Liver (tissue), 8 donors: ENCODE measurements at regions not wholly inside any gene's neighbourhood (a gene's known extent, or its start where the extent isn't known, plus 50 kb on each side); places are given as distances from the start of the nearest gene placed in this dataset.

Experiments used
- DNase-seq: peaks from one replicate; pipeline ENCODE4 v3.0.0-alpha.2; 2017; ENCODE audit warnings: low spot score
- H3K27ac ChIP-seq, 2 donors: one replicate each; pipeline ENCODE4 v1.7.0; 2013; ENCODE audit warnings: inconsistent platforms in 2 of 2, low read length in 2 of 2, control low read depth in 1 of 2, low read depth in 1 of 2, mild to moderate bottlenecking in 1 of 2
- H3K27me3 ChIP-seq, 4 donors: one replicate each; pipeline versions ENCODE4 v1.6.1 to v1.7.0; 2013; ENCODE audit warnings: low read length in 3 of 4, inconsistent platforms in 1 of 4, mild to moderate bottlenecking in 1 of 4, moderate library complexity in 1 of 4; ENCODE audit not compliant: control insufficient read depth in 4 of 4, insufficient read depth in 4 of 4
- H3K36me3 ChIP-seq, 4 donors: one replicate each; pipeline versions ENCODE4 v1.6.1 to v1.7.0; 2013; ENCODE audit warnings: low read length in 3 of 4, mild to moderate bottlenecking in 3 of 4, low read depth in 1 of 4, moderate library complexity in 1 of 4; ENCODE audit not compliant: control insufficient read depth in 4 of 4, insufficient read depth in 3 of 4
- H3K4me1 ChIP-seq, 4 donors: one replicate each; pipeline versions ENCODE4 v1.6.1 to v1.7.0; 2013; ENCODE audit warnings: low read length in 3 of 4, mild to moderate bottlenecking in 3 of 4, moderate library complexity in 1 of 4; ENCODE audit not compliant: control insufficient read depth in 4 of 4, insufficient read depth in 4 of 4
- H3K4me3 ChIP-seq, 3 donors: one replicate each; pipeline versions ENCODE4 v1.6.1 to v1.7.0; 2013; ENCODE audit warnings: low read length in 3 of 3, control low read depth in 1 of 3, low read depth in 1 of 3, mild to moderate bottlenecking in 1 of 3
- H3K9ac ChIP-seq, 2 donors: one replicate each; pipeline ENCODE4 v1.7.0; 2013; ENCODE audit warnings: low read length in 2 of 2, mild to moderate bottlenecking in 2 of 2, moderate library complexity in 2 of 2, control low read depth in 1 of 2, low read depth in 1 of 2
- H3K9me3 ChIP-seq, 4 donors: one replicate each; pipeline versions ENCODE4 v1.6.1 to v1.7.0; 2013; ENCODE audit warnings: low read length in 3 of 4; ENCODE audit not compliant: control insufficient read depth in 4 of 4
- EGR1 ChIP-seq, 2 donors: IDR thresholded peaks; 2 replicates each; pipeline ENCODE4 v1.6.1; 2016 to 2018; ENCODE audit warnings: antibody characterized with exemption in 2 of 2, low read depth in 2 of 2
- FOXA1 ChIP-seq: IDR thresholded peaks from 2 replicates; pipeline ENCODE4 v1.6.1; 2016; ENCODE audit warnings: antibody characterized with exemption
- GABPA ChIP-seq, 2 donors: IDR thresholded peaks in 1 of 2; conservative IDR thresholded peaks in 1 of 2; 2 replicates each; pipeline ENCODE4 v1.6.1; 2016; ENCODE audit warnings: antibody characterized with exemption in 2 of 2, mild to moderate bottlenecking in 1 of 2, moderate library complexity in 1 of 2
- HNF4A ChIP-seq, 2 donors: conservative IDR thresholded peaks; 2 replicates each; pipeline ENCODE4 v1.6.1; 2016; ENCODE audit warnings: antibody characterized with exemption in 2 of 2, mild to moderate bottlenecking in 2 of 2
- HNF4G ChIP-seq: IDR thresholded peaks from 2 replicates; pipeline ENCODE4 v1.6.1; 2016; ENCODE audit warnings: antibody characterized with exemption
- JUND ChIP-seq, 2 donors: IDR thresholded peaks; 2 replicates each; pipeline ENCODE4 v1.6.1; 2016; ENCODE audit warnings: antibody characterized with exemption in 2 of 2
- NR2F2 ChIP-seq: IDR thresholded peaks from 2 replicates; pipeline ENCODE4 v1.6.1; 2016; ENCODE audit warnings: antibody characterized with exemption
- RAD21 ChIP-seq, 2 donors: IDR thresholded peaks; 2 replicates each; pipeline ENCODE4 v1.6.1; 2016; ENCODE audit warnings: antibody characterized with exemption in 2 of 2, mild to moderate bottlenecking in 2 of 2
- RXRA ChIP-seq, 2 donors: IDR thresholded peaks; 2 replicates each; pipeline ENCODE4 v1.6.1; 2017 to 2018; ENCODE audit warnings: antibody characterized with exemption in 2 of 2, mild to moderate bottlenecking in 1 of 2
- SP1 ChIP-seq: IDR thresholded peaks from 2 replicates; pipeline ENCODE4 v1.6.1; 2018; ENCODE audit warnings: antibody characterized with exemption, mild to moderate bottlenecking
- TAF1 ChIP-seq: conservative IDR thresholded peaks from 2 replicates; pipeline ENCODE4 v1.6.1; 2016; ENCODE audit warnings: antibody characterized with exemption, mild to moderate bottlenecking
- YY1 ChIP-seq: IDR thresholded peaks from 2 replicates; pipeline ENCODE4 v1.6.1; 2016; ENCODE audit warnings: antibody characterized with exemption, mild to moderate bottlenecking
- WGBS: extraction: QIAGEN DNeasy Blood & Tissue Kit; methylation state at CpG from one replicate; pipeline ENCODE4 v1.1.7; 2013; 5-methylcytosine and 5-hydroxymethylcytosine counted together
- TF ChIP-seq, protein P1 (sequence below): fragments of 150-350 bp; IDR thresholded peaks from 2 replicates; pipeline ENCODE4 v1.5.1; 2017; ENCODE audit warnings: improper control_type of control experiment, low read depth, low read length; ENCODE audit not compliant: missing input control
- TF ChIP-seq, protein P2 (sequence below): IDR thresholded peaks from 2 replicates; pipeline ENCODE4 v1.6.1; 2016; ENCODE audit warnings: antibody characterized with exemption
- TF ChIP-seq, protein P3 (sequence below): IDR thresholded peaks from 2 replicates; pipeline ENCODE4 v1.6.1; 2016; ENCODE audit warnings: antibody characterized with exemption, mild to moderate bottlenecking
- TF ChIP-seq, protein P4 (sequence below): IDR thresholded peaks from 2 replicates; pipeline ENCODE4 v1.6.1; 2016; ENCODE audit warnings: antibody characterized with exemption
- donor health status: healthy.
- donor health status: healthy.
- donor health status: healthy.
- donor health status: healthy.
- donor health status: healthy.

DNA sequence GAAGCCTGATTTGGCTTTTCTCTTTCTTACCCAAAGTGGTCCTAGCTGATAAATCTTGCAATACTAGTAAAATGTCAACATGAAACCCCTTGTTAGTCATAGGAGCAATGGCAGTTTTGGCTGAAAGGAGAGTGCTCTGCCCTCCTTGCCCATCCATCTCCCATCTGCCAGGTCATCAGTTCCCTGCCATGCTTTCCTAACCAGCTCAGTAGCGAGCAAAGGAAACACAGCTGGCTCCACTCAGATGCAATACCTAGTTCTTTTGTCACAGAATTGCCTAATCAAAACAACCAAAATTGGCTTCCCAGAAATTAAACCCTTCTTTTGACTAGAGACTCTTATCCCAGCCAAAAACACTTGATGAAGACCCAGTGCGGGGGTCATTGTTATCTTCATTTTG, 733.0 kb downstream of the CCSER2 start:
- DNase-seq = no peak
- Histone ChIP-seq H3K4me3 (no peak overlapping the region), H3K27ac (no peak overlapping the region), H3K27me3 (no peaks in the 10 kb centered on the region), H3K36me3 (no peaks in the 10 kb centered on the region), H3K9ac (no peak overlapping the region), H3K9me3 (peaks cover 0 to 4% (median 2%) of the 10 kb centered on the region in 4 donors), H3K4me1 (peaks cover 0 to 2% (median 0%) of the 10 kb centered on the region in 4 donors)
- 71% methylated on average over 2 of the region's 2 CpGs for WGBS
- no peak for TF ChIP-seq JUND (IDR thresholded peaks at IDR 0.05)
- TF ChIP-seq, protein P1, sequence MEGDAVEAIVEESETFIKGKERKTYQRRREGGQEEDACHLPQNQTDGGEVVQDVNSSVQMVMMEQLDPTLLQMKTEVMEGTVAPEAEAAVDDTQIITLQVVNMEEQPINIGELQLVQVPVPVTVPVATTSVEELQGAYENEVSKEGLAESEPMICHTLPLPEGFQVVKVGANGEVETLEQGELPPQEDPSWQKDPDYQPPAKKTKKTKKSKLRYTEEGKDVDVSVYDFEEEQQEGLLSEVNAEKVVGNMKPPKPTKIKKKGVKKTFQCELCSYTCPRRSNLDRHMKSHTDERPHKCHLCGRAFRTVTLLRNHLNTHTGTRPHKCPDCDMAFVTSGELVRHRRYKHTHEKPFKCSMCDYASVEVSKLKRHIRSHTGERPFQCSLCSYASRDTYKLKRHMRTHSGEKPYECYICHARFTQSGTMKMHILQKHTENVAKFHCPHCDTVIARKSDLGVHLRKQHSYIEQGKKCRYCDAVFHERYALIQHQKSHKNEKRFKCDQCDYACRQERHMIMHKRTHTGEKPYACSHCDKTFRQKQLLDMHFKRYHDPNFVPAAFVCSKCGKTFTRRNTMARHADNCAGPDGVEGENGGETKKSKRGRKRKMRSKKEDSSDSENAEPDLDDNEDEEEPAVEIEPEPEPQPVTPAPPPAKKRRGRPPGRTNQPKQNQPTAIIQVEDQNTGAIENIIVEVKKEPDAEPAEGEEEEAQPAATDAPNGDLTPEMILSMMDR = no peak
- no peak for TF ChIP-seq RXRA (IDR thresholded peaks at IDR 0.05)
- TF ChIP-seq SP1 = no peak
- no peak for TF ChIP-seq NR2F2
- TF ChIP-seq, protein P2, sequence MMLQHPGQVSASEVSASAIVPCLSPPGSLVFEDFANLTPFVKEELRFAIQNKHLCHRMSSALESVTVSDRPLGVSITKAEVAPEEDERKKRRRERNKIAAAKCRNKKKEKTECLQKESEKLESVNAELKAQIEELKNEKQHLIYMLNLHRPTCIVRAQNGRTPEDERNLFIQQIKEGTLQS = no peak
- TF ChIP-seq EGR1 (IDR thresholded peaks at IDR 0.05; ENCODE audit: low read depth in 2 of 2) = no peak
- TF ChIP-seq HNF4A (conservative IDR thresholded peaks at IDR 0.05) = no peak
- no peak for TF ChIP-seq HNF4G
- no peak for TF ChIP-seq YY1
- no peak for TF ChIP-seq TAF1
- TF ChIP-seq, protein P3, sequence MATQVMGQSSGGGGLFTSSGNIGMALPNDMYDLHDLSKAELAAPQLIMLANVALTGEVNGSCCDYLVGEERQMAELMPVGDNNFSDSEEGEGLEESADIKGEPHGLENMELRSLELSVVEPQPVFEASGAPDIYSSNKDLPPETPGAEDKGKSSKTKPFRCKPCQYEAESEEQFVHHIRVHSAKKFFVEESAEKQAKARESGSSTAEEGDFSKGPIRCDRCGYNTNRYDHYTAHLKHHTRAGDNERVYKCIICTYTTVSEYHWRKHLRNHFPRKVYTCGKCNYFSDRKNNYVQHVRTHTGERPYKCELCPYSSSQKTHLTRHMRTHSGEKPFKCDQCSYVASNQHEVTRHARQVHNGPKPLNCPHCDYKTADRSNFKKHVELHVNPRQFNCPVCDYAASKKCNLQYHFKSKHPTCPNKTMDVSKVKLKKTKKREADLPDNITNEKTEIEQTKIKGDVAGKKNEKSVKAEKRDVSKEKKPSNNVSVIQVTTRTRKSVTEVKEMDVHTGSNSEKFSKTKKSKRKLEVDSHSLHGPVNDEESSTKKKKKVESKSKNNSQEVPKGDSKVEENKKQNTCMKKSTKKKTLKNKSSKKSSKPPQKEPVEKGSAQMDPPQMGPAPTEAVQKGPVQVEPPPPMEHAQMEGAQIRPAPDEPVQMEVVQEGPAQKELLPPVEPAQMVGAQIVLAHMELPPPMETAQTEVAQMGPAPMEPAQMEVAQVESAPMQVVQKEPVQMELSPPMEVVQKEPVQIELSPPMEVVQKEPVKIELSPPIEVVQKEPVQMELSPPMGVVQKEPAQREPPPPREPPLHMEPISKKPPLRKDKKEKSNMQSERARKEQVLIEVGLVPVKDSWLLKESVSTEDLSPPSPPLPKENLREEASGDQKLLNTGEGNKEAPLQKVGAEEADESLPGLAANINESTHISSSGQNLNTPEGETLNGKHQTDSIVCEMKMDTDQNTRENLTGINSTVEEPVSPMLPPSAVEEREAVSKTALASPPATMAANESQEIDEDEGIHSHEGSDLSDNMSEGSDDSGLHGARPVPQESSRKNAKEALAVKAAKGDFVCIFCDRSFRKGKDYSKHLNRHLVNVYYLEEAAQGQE = no peak
- TF ChIP-seq FOXA1 = no peak
- TF ChIP-seq GABPA (IDR thresholded peaks at IDR 0.05 in 1 of 2, conservative IDR thresholded peaks at IDR 0.05 in 1 of 2) = no peak
- TF ChIP-seq, protein P4, sequence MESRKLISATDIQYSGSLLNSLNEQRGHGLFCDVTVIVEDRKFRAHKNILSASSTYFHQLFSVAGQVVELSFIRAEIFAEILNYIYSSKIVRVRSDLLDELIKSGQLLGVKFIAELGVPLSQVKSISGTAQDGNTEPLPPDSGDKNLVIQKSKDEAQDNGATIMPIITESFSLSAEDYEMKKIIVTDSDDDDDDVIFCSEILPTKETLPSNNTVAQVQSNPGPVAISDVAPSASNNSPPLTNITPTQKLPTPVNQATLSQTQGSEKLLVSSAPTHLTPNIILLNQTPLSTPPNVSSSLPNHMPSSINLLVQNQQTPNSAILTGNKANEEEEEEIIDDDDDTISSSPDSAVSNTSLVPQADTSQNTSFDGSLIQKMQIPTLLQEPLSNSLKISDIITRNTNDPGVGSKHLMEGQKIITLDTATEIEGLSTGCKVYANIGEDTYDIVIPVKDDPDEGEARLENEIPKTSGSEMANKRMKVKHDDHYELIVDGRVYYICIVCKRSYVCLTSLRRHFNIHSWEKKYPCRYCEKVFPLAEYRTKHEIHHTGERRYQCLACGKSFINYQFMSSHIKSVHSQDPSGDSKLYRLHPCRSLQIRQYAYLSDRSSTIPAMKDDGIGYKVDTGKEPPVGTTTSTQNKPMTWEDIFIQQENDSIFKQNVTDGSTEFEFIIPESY = no peak

DNA sequence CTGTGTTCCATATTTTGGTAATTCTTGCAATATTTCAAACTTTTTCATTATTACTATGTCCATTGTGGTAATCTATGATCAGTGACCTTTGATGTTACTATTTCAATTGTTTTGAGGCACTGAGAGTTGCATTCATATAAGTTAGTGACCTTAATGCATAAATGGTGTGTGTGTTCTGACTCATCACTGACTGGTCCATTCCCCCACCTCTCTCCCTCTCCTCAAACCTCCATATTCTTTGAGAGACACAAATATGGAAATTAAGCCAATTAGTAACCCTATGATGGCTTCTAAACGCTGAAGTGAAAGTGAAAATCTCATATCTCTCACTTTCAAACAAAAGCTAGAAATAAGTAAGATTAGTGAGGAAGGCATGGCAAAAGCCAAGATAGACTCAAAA, 739.6 kb downstream of the CCSER2 start:
- no peaks in the 10 kb centered on the region for H3K36me3 ChIP-seq
- H3K9ac ChIP-seq = no peak overlapping the region
- no peaks in the 10 kb centered on the region for H3K27me3 ChIP-seq
- no peak overlapping the region for H3K27ac ChIP-seq
- WGBS = 60% methylated on average over 1 of the region's 1 CpG
- H3K4me1 ChIP-seq = no peaks in the 10 kb centered on the region
- H3K9me3 ChIP-seq = no peaks in the 10 kb centered on the region
- H3K4me3 ChIP-seq = no peak overlapping the region
- no peak for DNase-seq
- TF ChIP-seq RXRA (IDR thresholded peaks at IDR 0.05) (no peak), RAD21 (IDR thresholded peaks at IDR 0.05) (no peak), TAF1 (no peak), SP1 (no peak), NR2F2 (no peak), EGR1 (IDR thresholded peaks at IDR 0.05; ENCODE audit: low read depth in 2 of 2) (no peak), GABPA (IDR thresholded peaks at IDR 0.05 in 1 of 2, conservative IDR thresholded peaks at IDR 0.05 in 1 of 2) (no peak)
- TF ChIP-seq, protein P3 = no peak
- TF ChIP-seq, protein P1 = no peak
- TF ChIP-seq, protein P4 = no peak
